Skeletal muscle tissue (tissue), 3 donors: ENCODE measurements at regions not wholly inside any gene's neighbourhood (a gene's known extent, or its start where the extent isn't known, plus 50 kb on each side); places are given as distances from the start of the nearest gene placed in this dataset.

Experiments used
- H3K27ac ChIP-seq: one replicate; pipeline ENCODE4 v1.7.0; 2013; ENCODE audit warnings: mild to moderate bottlenecking, low read depth, low read length, inconsistent platforms
- H3K27me3 ChIP-seq, 3 donors: one replicate each; pipeline ENCODE4 v1.7.0; 2013; ENCODE audit warnings: low read length in 3 of 3; ENCODE audit not compliant: control insufficient read depth in 3 of 3, insufficient read depth in 3 of 3
- H3K36me3 ChIP-seq, 3 donors: one replicate each; pipeline ENCODE4 v1.7.0; 2013; ENCODE audit warnings: low read length in 3 of 3; ENCODE audit not compliant: control insufficient read depth in 3 of 3, insufficient read depth in 3 of 3
- H3K4me1 ChIP-seq, 3 donors: one replicate each; pipeline ENCODE4 v1.7.0; 2013; ENCODE audit warnings: low read length in 3 of 3, mild to moderate bottlenecking in 3 of 3; ENCODE audit not compliant: control insufficient read depth in 3 of 3, insufficient read depth in 3 of 3
- H3K4me3 ChIP-seq, 3 donors: one replicate each; pipeline ENCODE4 v1.7.0; 2013; ENCODE audit warnings: low read length in 3 of 3
- H3K9ac ChIP-seq, 3 donors: one replicate each; pipeline ENCODE4 v1.7.0; 2013; ENCODE audit warnings: low read length in 3 of 3, mild to moderate bottlenecking in 3 of 3, moderate library complexity in 2 of 3, low read depth in 1 of 3
- H3K9me3 ChIP-seq, 3 donors: one replicate each; pipeline ENCODE4 v1.7.0; 2013; ENCODE audit warnings: low read length in 3 of 3; ENCODE audit not compliant: control insufficient read depth in 3 of 3
- donor health status: Osteomylitis.

DNA sequence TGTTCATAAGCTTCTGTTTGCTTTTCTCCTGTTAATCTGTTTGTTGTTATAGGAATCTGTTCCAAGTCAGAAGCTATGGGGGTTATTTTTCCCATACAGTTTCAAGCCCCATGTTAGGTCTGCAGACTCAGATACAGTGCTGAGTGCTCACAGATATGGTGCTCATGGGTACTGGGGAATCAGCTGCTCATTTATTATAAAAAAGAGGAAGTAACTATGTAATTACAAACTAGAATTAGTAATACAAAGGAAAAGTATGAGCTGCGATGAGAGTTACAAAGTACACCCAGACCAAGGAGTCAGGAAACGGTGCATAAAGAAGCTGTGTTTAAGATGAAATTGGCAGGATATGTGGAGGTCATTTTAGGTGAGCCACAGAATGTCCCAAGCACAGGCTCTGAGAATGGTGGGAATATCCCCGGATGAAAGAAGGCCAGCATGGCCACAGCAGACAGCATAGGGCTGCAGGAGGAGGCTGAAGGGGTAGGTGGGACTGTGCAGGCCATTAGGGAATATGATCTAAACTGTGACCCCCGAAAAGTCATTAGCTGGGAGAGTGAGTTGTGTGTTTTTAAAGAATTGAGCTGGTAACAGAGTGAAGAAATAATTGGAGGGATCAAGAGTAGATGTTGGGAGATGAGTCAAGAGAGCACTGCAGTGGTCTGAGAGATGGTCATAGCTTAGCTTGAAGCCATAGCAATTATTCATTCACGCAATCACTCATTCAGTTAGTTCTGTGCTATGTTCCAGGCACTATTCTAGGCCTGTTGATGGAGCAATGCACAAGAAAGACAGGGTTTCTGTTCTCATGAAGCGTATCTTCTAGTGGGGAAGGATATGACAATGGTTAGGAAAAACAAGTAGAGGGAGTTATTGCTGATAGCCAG lies 177.4 kb upstream of the UBL3 start:
- Histone ChIP-seq H3K4me1 (peaks cover 0 to 6% (median 0%) of the 10 kb centered on the region in 3 donors), H3K36me3 (no peaks in the 10 kb centered on the region), H3K9me3 (no peaks in the 10 kb centered on the region), H3K9ac (no peak overlapping the region), H3K27ac (no peak overlapping the region), H3K4me3 (no peak overlapping the region), H3K27me3 (no peaks in the 10 kb centered on the region)

DNA sequence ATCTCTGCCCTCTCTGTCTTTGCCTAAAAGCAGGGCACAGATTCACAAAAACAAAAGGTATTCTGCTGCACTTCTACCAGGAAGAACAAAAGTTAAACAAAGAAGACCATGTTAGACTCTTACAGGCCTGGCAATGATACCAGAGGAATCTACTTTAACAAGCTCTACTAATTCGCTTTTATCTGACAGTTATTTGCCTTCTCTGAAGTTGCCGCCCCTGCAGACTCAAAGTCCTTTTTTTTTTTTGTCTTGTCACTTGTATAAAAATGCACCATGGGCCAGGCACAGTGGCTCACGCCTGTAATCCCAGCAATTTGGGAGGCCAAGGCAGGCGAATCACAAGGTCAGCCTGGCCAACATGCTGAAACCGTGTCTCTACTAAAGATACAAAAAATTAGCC lies 176.5 kb upstream of the UBL3 start:
- no peaks in the 10 kb centered on the region for H3K36me3 ChIP-seq
- H3K4me1 ChIP-seq = peaks cover 0 to 6% (median 0%) of the 10 kb centered on the region in 3 donors
- H3K27me3 ChIP-seq = no peaks in the 10 kb centered on the region
- no peak overlapping the region for H3K4me3 ChIP-seq
- no peaks in the 10 kb centered on the region for H3K9me3 ChIP-seq
- H3K9ac ChIP-seq = no peak overlapping the region
- no peak overlapping the region for H3K27ac ChIP-seq

DNA sequence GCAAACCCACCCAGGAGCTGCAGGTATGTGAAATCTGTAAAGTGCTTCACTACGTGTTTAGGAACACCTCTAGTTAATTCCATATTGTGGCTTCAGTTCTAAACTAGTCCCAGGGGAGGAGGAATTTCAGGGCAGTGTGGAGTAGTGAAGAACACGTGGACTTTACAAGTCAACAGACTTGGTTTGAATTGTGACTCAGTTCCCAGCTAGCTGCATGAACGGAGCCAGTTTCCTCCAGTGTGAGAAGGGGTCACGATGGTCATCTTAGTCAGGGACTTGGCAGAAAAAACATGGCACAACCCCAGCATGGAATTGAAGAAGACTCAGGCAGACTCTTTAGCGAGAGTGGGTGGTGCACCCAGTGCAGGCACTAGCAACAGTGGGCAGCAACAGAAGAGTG lies 175.7 kb upstream of the UBL3 start:
- H3K36me3 ChIP-seq = no peaks in the 10 kb centered on the region
- H3K4me3 ChIP-seq = no peak overlapping the region
- H3K4me1 ChIP-seq = peaks cover 0 to 6% (median 0%) of the 10 kb centered on the region in 3 donors
- no peak overlapping the region for H3K27ac ChIP-seq
- H3K9me3 ChIP-seq = no peaks in the 10 kb centered on the region
- H3K9ac ChIP-seq = no peak overlapping the region
- H3K27me3 ChIP-seq = no peaks in the 10 kb centered on the region

DNA sequence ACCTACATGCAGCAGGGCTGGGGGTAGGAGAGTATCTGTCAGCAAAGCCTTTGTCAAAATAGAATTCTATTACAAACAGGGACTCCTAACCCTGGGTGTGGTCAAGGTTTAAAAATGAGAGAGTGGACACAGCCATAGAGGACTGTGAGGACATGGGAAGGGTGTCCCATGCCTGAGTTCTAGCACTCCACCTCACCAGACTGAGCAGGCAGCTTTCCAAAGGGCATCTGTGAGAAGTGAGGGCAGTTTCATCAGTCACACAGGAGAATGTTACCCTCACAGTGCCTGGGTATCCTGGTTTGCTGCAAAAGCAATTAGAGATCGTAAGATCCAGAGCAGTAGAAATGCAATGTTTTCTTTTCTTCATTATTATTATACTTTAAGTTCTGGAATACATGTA lies 174.9 kb upstream of the UBL3 start:
- Histone ChIP-seq H3K4me1 (peaks cover 0 to 6% (median 0%) of the 10 kb centered on the region in 3 donors), H3K9me3 (no peaks in the 10 kb centered on the region), H3K9ac (no peak overlapping the region), H3K27ac (no peak overlapping the region), H3K27me3 (no peaks in the 10 kb centered on the region), H3K36me3 (no peaks in the 10 kb centered on the region), H3K4me3 (no peak overlapping the region)

DNA sequence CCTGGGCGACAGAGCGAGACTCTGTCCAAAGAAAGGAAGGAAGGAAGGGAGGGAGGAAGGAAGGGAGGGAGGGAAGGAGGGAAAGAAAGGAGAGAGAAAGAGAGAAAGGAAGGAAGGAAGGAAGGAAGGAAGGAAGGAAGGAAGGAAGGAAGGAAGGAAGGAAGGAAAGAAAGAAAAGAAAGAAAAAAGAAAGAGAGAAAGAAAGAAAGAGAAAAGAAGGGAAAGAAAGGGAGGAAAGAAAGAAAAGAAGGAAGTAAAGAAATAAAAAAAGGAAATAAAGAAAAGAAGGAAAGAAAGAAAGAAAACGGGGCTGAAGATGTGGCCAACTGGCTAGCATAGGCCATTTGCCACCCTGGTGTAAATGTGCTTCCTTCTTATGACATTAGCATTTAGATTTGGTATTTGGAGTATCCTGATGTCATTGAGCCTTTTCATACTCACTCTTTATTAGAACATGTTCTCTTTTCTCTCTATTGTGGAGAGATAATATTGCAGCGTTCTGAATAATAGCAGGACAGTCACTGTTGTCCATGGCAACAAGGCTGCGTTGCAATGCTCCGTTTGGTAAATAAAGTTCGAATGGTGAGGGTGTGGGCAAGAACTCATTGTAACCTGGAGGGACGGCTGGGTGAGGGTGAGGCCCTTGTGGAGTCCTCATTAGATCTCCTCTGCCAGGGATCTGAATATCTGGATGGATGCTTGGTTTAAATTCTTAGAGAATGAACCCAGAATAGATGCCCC lies 173.9 kb upstream of the UBL3 start:
- no peaks in the 10 kb centered on the region for H3K9me3 ChIP-seq
- no peaks in the 10 kb centered on the region for H3K36me3 ChIP-seq
- H3K27me3 ChIP-seq = no peaks in the 10 kb centered on the region
- no peak overlapping the region for H3K27ac ChIP-seq
- peaks cover 0 to 6% (median 0%) of the 10 kb centered on the region in 3 donors for H3K4me1 ChIP-seq
- H3K9ac ChIP-seq = no peak overlapping the region
- no peak overlapping the region for H3K4me3 ChIP-seq

DNA sequence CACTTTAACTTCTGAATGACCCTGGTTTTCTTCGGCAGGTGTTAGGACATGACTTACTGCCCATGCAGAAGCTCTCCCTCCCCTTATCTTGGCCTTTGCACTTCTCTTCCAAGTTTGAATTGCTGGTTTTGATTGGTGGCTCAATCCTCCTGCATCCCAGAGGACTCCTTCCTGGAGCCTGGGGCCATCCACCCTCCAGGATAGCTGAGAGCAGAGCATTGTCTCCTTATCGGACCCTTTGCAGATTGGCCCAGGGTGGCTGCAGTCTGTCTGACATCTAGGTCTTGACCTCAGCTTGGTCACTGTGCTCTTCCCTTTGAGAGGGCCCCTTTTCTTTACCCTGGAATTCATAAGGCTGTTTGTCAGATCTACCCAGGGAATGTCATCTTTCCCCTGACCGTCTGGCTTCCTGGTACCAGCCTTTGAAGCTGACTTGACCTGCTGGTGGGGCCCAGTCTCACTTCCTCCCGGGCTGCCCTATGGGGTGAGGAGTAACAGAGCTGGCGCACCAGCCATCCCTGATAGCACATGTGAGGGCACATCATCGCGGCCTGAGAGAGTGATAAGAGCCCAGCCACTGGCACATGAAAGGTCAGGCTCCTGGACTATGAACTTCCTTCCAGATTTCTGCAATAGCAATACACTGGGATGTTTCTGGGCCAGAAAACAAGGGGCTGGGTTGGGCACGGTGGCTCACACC lies 172.9 kb upstream of the UBL3 start:
- peaks cover 0 to 6% (median 0%) of the 10 kb centered on the region in 3 donors for H3K4me1 ChIP-seq
- no peaks in the 10 kb centered on the region for H3K27me3 ChIP-seq

DNA sequence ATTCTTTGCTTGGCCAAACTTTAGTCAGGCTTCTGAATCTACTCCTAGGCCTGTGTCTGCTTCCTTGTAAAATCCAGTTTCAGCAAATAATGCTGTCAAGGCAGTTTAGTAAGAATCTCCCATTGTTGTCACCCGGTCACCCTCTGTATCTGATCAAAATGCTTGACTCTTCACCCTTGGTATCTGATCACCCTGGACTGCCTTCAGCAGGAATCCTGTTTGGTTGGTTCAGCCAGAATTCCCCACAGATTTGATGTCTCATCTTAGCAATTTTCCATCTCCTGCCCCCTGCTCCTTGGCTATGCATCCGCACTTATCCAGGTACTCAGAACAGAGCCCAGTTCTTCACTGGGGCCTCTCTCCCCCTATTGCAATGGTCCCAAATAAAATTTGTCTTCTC lies 172.4 kb upstream of the UBL3 start:
- Histone ChIP-seq H3K27me3 (no peaks in the 10 kb centered on the region), H3K9ac (no peak overlapping the region), H3K27ac (no peak overlapping the region), H3K36me3 (no peaks in the 10 kb centered on the region), H3K4me1 (peaks cover 0 to 6% (median 0%) of the 10 kb centered on the region in 3 donors), H3K4me3 (no peak overlapping the region), H3K9me3 (no peaks in the 10 kb centered on the region)

More for the DNA sequence above, 172.9 kb upstream of the UBL3 start:
- Histone ChIP-seq H3K36me3 (no peaks in the 10 kb centered on the region), H3K4me3 (no peak overlapping the region), H3K9me3 (no peaks in the 10 kb centered on the region), H3K9ac (no peak overlapping the region), H3K27ac (no peak overlapping the region)

DNA sequence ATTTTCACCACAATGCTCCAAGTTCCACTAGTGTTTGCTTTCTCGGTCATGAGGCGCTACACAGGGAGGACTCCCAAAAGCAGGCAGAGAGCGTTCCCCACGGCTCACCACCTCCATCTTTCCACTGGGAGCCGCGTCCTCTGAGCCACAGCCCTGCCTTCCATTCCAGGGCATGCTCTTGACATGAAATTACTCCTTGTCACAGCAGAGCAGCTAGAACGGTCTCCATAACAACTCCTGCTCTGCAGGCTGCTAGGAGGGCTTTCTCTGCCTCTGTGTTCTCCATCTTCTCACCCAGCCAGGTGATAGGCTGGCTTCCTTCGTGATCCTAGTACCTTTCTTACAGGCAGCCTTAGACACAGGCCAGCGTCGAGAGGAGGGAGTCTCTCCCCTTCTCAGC lies 171.8 kb upstream of the UBL3 start:
- H3K27me3 ChIP-seq = no peaks in the 10 kb centered on the region
- peaks cover 0 to 6% (median 0%) of the 10 kb centered on the region in 3 donors for H3K4me1 ChIP-seq
- H3K27ac ChIP-seq = no peak overlapping the region
- no peak overlapping the region for H3K4me3 ChIP-seq
- H3K36me3 ChIP-seq = no peaks in the 10 kb centered on the region
- H3K9me3 ChIP-seq = no peaks in the 10 kb centered on the region
- no peak overlapping the region for H3K9ac ChIP-seq

DNA sequence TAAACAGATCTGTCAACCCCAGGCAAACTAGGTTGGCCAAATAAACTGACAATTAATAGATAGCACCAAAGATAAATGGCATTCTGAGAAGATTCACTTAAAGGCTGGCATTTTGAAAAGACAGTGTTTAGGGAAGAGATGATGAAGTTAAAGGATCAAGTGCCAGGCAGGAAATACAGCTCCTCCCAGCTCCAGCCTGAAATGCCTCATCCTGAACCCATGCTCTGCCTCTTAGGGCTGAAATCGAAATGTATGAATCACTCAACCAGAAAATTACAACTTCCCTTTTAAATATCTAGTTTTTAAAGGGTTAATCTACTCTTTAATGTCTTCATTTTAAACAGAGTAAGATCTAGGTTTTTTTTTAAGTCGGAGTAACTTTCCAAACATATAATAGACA lies 171.2 kb upstream of the UBL3 start:
- no peak overlapping the region for H3K4me3 ChIP-seq
- no peaks in the 10 kb centered on the region for H3K9me3 ChIP-seq
- no peaks in the 10 kb centered on the region for H3K36me3 ChIP-seq
- no peak overlapping the region for H3K27ac ChIP-seq
- peaks cover 0 to 6% (median 0%) of the 10 kb centered on the region in 3 donors for H3K4me1 ChIP-seq
- H3K9ac ChIP-seq = no peak overlapping the region
- no peaks in the 10 kb centered on the region for H3K27me3 ChIP-seq
